ENCODE measurements at regions not wholly inside any gene's neighbourhood (a gene's known extent, or its start where the extent isn't known, plus 50 kb on each side); places are given as distances from the start of the nearest gene placed in this dataset.

GRCh38 chr22:49604732-49605302 is 222.9 kb downstream of the BRD1 start:
- DNase-seq (ENCODE audit: low read depth) = no peak

GRCh38 chr22:49603016-49603415 is 224.7 kb downstream of the BRD1 start:
- no peak for DNase-seq (ENCODE audit: low read depth)

DNA sequence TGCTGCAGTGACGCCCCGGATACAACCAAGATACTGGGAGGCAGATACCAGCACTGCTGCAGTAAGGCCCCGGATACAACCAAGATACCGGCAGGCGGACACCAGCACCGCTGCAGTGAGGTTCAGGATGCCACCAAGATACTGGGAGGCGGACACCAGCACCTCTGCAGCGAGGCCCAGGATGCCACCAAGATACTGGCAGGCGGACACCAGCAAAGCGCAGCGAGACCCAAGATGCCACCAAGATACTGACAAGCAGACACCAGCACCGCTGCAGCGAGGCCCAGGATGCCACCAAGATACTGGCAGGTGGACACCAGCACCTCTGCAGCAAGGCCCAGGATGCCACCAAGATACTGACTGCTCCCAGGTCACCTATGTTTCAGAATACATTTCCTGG is 225.2 kb downstream of the BRD1 start:
- DNase-seq (ENCODE audit: low read depth) = no peak

- DNase-seq (ENCODE audit: low read depth) = no peak
Observed at GRCh38 chr22:49601614-49602321, 225.9 kb downstream of the BRD1 start.

GRCh38 chr22:49600891-49601431 is 226.7 kb downstream of the BRD1 start:
- no peak for DNase-seq (ENCODE audit: low read depth)

GRCh38 chr22:49600468-49600867 is 227.2 kb downstream of the BRD1 start:
- DNase-seq (ENCODE audit: low read depth) = no peak

DNA sequence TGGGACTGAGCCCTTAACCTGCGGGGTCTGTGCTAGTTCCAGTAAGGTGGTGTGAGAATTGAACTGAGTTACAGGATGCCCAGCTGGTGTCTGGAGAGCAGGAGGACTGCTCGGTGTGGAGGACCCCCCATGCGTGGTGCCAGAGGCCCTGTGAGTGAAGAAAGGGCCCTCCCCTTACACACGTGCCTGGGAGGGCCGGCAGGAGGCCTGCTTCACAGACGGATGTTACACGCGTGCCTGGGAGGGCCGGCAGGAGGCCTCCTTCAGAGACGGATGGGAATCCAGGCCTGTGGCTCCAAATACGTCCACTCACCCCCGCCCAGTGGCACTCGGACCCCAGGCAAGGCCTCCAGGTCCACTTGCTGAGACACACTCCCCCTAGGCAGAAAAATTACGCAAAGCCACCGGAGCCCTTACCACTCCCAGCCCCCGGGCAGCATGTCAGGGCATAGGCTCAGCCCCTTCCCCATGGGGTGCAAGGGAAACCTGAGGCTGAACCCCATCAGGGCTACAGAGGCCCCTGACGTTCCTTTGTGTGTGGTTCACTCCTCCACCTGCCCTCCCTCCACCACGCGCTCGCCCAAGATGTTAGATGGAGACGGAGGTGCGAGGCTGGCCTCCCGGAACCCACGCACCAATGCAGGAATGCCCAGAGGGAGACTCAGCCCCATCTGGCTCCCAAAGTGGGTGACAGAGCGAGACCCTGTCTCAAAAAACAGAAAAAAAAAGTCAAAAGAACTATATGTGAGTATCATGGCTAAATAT is 227.8 kb downstream of the BRD1 start:
- DNase-seq (ENCODE audit: low read depth) = no peak

GRCh38 chr22:49599039-49599438 is 228.6 kb downstream of the BRD1 start:
- no peak for DNase-seq (ENCODE audit: low read depth)

GRCh38 chr22:49598338-49598737 is 229.3 kb downstream of the BRD1 start:
- no peak for DNase-seq (ENCODE audit: low read depth)

- DNase-seq (ENCODE audit: low read depth) = no peak
Observed at GRCh38 chr22:49597428-49598039, 230.1 kb downstream of the BRD1 start.

DNA sequence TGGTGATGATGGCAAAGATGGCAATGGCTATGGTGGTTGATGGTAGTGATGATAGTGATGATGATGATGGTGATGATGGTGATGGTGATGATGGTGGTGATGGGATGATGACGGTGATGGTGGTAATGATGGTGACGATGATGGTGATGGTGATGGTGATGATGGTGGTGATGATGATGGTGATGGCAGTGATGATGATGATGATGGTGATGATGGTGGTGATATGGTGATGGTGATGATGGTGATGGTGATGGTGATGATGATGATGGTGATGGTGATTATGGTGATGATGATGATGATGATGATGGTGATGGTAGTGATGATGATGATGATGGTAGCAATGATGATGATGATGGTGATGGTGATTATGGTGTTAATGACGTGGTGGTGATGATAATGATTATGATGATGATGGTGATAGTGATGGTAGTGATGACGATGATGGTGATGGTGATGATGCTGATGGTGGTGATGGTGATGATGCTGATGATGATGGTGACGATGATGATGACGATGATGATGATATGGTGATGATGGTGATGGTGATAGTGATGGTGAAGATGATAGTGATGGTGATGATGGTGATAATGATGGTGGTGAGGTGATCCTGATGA is 232.1 kb downstream of the BRD1 start:
- DNase-seq (ENCODE audit: low read depth) = no peak

DNA sequence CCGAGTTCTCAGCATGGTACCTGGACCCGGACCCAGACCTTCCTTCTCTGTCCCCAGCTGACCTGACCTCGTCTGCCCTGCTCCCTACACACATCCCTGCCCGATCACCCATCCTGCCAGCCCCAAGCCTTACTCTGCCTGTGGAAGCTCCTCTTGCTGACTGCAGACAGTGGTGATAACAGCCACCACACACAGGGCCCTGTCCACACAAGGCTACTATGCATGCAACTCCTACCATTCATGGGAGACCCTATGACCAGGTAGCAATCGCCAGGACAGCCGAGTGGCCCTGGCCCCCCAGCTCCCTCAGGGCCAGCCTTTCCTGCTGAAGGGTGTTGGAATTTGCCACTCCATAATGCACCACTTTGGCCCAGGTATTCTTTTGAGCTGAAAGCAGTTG is 233.6 kb downstream of the BRD1 start:
- no peak for DNase-seq (ENCODE audit: low read depth)

DNA sequence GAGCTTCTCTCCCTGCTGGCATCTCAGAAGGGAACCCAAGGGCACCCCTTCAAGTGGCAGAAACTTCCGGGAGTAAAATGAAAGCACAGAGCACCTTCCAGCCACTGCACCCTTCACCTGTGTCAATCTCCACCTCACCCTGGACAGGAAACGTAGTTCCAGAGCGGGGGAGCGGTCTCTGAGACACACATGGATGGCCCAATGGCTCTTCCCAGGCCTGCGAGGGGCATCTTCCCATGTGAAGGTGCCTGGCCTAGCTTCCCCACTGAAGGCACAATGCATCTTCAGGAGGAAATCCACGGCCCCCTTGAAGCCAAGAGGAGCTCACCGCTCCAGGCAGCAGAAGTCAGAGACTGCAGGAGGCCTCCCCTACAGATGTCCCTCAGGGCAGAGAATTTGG is 234.2 kb downstream of the BRD1 start:
- no peak for DNase-seq (ENCODE audit: low read depth)

DNA sequence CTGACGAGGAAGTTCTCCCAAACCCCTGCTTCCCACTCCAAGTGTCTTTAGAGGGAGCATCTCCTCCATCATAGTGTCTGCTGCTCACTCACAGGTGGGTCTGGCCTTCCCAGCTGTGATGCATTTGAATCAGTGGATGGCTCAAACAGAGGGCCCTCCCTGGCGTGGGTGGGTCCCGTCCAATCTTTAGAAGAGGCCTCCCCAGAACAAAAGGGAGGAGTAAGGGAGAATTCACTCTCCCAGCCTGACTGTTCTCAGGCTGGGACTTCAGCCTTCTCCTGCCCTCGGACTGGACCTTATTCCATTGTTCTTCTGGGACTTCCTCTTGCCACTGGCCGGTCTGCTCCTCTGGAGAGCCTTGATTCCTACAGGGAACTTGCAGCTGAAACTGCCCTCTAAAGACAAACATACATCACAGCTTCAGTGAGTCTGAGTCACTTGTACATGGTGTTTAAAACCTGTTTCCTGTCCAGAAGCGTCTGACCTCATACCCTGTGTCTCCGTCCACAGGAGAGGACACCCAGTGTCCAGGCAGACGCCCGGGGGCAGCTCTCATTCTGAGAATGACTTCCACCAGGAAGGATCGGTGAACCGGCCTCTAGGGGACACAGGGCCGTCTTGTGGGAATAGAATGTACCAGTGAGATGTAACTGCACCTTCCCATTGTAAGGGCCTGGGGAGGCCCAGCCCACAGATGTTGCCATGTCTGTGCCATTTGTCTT is 234.7 kb downstream of the BRD1 start:
- DNase-seq (ENCODE audit: low read depth) = no peak

GRCh38 chr22:49590851-49591445 is 236.7 kb downstream of the BRD1 start:
- no peak for DNase-seq (ENCODE audit: low read depth)

GRCh38 chr22:49590381-49590780 is 237.3 kb downstream of the BRD1 start:
- no peak for DNase-seq (ENCODE audit: low read depth)

DNA sequence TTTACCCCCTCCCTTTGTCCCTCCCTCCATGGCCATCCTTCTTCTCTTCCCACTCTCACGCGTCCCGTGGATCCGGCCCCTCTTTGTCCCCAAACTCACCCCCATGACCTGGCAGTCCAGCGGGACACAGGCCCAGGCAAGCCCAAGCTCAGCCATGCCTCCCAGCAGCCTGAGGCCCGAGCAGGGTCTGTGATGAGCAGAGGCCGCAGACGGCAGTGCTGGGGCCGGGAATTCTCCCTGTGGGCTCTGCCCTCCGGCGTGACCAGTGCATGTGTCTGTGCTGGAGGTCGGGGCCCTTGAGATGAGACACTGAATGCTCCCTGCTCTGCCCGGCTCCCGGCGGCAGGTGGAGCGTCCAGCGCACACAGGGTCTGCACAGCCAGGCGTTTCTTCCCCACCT is 237.9 kb downstream of the BRD1 start:
- no peak for DNase-seq (ENCODE audit: low read depth)

DNA sequence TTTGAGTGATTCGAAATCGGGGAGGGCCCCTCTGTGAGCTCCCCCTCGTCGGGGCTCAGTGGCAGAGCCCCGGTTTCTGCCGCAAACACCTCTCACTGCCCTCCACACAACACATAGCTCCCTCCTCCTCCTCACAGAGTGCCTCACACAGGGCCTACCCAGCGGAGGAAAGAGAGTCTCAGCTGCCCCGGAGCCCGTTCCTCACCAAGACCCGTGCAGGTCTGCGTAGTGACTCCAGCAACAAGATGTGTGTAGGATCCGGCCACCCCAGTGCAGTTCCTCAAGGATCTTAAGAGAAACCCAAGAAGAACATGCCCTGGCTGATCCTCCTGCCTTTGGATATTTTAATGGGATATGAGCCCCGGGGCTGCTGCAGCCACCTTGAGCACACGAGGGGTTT is 238.4 kb downstream of the BRD1 start:
- DNase-seq (ENCODE audit: low read depth) = no peak

- no peak for DNase-seq (ENCODE audit: low read depth)
Observed at GRCh38 chr22:49588739-49589138, 238.9 kb downstream of the BRD1 start.

DNA sequence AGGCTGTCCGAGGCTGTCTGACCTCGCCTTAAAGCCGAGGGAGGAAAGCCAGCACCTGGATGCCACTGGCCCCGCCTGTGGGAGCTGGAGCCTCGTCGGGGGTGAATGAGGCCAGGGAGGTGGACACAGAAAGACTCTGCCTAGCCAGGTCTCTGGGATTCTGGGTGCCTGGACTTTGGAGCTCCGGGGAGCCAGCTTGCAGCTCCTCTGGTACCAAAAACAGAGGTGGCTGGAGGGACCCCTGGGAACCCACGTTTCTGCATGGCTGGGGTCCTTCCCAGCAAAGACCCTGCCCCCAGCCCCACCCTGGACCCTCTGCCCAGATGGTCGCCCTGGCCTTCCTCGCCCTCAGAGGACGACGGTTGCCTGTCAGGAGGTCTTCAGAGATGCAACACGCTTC is 239.7 kb downstream of the BRD1 start:
- DNase-seq (ENCODE audit: low read depth) = no peak

DNA sequence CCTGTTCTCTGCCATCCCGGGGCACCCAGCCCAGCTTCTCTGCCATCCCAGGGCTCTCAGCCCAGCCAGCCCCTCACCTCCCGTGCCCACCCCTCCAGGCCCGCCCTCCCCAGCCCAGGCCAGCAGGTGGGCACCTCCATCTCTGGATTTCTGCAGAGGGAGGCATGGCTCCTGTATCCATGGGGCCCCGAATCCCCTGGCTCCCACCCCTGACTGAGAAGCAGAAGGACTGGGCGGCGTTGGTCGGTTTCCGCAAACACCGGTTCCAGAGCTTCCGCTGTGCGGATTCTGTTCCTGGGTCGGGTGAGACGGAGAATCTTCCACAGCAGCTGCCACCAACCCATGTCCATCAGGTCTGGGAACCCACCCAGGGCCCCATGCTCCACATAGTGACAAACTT is 240.3 kb downstream of the BRD1 start:
- no peak for DNase-seq (ENCODE audit: low read depth)

Data from stimulated activated CD8-positive, alpha-beta memory T cell treated with anti-CD3 and anti-CD28 coated beads, Interleukin-12 subunit alpha, Interleukin-12 subunit beta, amount 100 ng/mL, for 4 hours (primary cell).